Loucy (cell line): ENCODE measurements at regions not wholly inside any gene's neighbourhood (a gene's known extent, or its start where the extent isn't known, plus 50 kb on each side); places are given as distances from the start of the nearest gene placed in this dataset.

ENCODE experiments used
- H2AFZ ChIP-seq: fragments of 200-600 bp; sonication (generic); 2 replicates; pipeline ENCODE4 v1.6.0; 2016; ENCODE audit warnings: antibody characterized with exemption, mild to moderate bottlenecking, low read length, moderate library complexity
- H3F3A ChIP-seq: fragments of 200-600 bp; 2 replicates; pipeline ENCODE4 v1.6.0; 2016; ENCODE audit warnings: antibody characterized with exemption, low read depth, mild to moderate bottlenecking
- H3K27me3 ChIP-seq: fragments of 200-600 bp; sonication (generic); 2 replicates; pipeline ENCODE4 v1.6.1; 2014; ENCODE audit warnings: low read length, mild to moderate bottlenecking; ENCODE audit not compliant: insufficient read depth, poor library complexity, severe bottlenecking
- H3K36me3 ChIP-seq: fragments of 200-600 bp; sonication (generic); 2 replicates; pipeline ENCODE4 v1.6.1; 2016; ENCODE audit warnings: low read length; ENCODE audit not compliant: insufficient read depth
- H3K4me1 ChIP-seq: fragments of 200-600 bp; sonication (generic); 2 replicates; pipeline ENCODE4 v1.5.1; 2014; ENCODE audit warnings: low read length, mild to moderate bottlenecking; ENCODE audit not compliant: insufficient read depth, poor library complexity, severe bottlenecking
- H3K4me2 ChIP-seq: fragments of 200-600 bp; sonication (generic); 2 replicates; pipeline ENCODE4 v1.6.0; 2014; ENCODE audit warnings: antibody characterized with exemption, low read length, low read depth, mild to moderate bottlenecking; ENCODE audit not compliant: poor library complexity, severe bottlenecking
- H3K4me3 ChIP-seq: fragments of 200-600 bp; sonication (generic); 2 replicates; pipeline ENCODE4 v1.5.1; 2014; ENCODE audit warnings: low read length, mild to moderate bottlenecking, mixed read lengths; ENCODE audit not compliant: poor library complexity, severe bottlenecking
- H3K79me2 ChIP-seq: fragments of 200-600 bp; sonication (generic); 2 replicates; pipeline ENCODE4 v1.6.1; 2014; ENCODE audit warnings: low read length; ENCODE audit not compliant: insufficient read depth
- H3K9ac ChIP-seq: fragments of 200-600 bp; sonication (generic); 2 replicates; pipeline ENCODE4 v1.6.0; 2014; ENCODE audit warnings: mild to moderate bottlenecking, low read depth, low read length, moderate library complexity; ENCODE audit not compliant: poor library complexity, severe bottlenecking
- H3K9me2 ChIP-seq: fragments of 200-600 bp; sonication (generic); replicated peaks from 2 replicates; pipeline ENCODE4 v1.6.1; 2016; ENCODE audit warnings: low read depth, low read length, mixed read lengths
- H3K9me3 ChIP-seq: fragments of 200-600 bp; sonication (generic); 2 replicates; pipeline ENCODE4 v1.6.1; 2014; ENCODE audit warnings: mild to moderate bottlenecking, antibody characterized with exemption, low read length, low read depth; ENCODE audit not compliant: insufficient read depth
- H4K20me1 ChIP-seq: fragments of 200-600 bp; sonication (generic); 2 replicates; pipeline ENCODE4 v1.6.0; 2014; ENCODE audit warnings: antibody characterized with exemption, low read length, mild to moderate bottlenecking; ENCODE audit not compliant: insufficient read depth, poor library complexity, severe bottlenecking
- EZH2phosphoT487 ChIP-seq: fragments of 200-600 bp; IDR thresholded peaks from 2 replicates; pipeline ENCODE4 v1.6.1; 2018; ENCODE audit warnings: antibody characterized with exemption, mild to moderate bottlenecking, moderate library complexity, borderline replicate concordance
- TF ChIP-seq, protein P1 (sequence below): fragments of 200-600 bp; sonication (generic); conservative IDR thresholded peaks from 2 replicates; pipeline ENCODE4 v1.5.1; 2014; ENCODE audit warnings: mild to moderate bottlenecking, antibody characterized with exemption, low read length

DNA sequence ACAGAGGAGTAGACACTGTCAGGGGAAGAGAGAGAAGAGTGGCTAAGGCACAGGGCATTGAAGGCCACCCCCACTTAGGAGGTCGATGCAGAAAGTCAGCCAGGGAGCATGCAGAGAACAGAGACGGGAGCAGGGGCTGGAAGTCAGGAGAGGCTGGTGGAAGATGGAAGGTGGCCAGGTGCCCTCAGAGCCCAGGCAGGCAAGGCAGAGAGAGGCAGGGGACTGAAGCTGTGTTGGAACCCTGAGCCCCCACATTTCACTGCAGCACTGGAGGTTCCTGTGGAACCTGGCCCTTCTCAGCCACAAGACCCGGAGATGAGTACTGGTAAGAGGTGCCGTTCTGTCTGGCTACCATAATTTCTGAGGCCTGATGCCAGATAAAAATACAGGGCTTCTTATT, 238.3 kb upstream of the NCAM1 start:
- H3K9ac ChIP-seq = no peak overlapping the region
- no peaks in the 10 kb centered on the region for H3K9me2 ChIP-seq
- H3K4me3 ChIP-seq = no peak overlapping the region
- no peaks in the 10 kb centered on the region for H3K4me1 ChIP-seq
- H2AFZ ChIP-seq = no peak overlapping the region
- TF ChIP-seq, protein P1, sequence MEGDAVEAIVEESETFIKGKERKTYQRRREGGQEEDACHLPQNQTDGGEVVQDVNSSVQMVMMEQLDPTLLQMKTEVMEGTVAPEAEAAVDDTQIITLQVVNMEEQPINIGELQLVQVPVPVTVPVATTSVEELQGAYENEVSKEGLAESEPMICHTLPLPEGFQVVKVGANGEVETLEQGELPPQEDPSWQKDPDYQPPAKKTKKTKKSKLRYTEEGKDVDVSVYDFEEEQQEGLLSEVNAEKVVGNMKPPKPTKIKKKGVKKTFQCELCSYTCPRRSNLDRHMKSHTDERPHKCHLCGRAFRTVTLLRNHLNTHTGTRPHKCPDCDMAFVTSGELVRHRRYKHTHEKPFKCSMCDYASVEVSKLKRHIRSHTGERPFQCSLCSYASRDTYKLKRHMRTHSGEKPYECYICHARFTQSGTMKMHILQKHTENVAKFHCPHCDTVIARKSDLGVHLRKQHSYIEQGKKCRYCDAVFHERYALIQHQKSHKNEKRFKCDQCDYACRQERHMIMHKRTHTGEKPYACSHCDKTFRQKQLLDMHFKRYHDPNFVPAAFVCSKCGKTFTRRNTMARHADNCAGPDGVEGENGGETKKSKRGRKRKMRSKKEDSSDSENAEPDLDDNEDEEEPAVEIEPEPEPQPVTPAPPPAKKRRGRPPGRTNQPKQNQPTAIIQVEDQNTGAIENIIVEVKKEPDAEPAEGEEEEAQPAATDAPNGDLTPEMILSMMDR = no peak
- TF ChIP-seq EZH2phosphoT487 = no peak
- no peaks in the 10 kb centered on the region for H3K36me3 ChIP-seq
- no peaks in the 10 kb centered on the region for H3K27me3 ChIP-seq
- no peak overlapping the region for H3K4me2 ChIP-seq
- H3F3A ChIP-seq = no peaks in the 10 kb centered on the region
- no peaks in the 10 kb centered on the region for H3K79me2 ChIP-seq
- H4K20me1 ChIP-seq = no peaks in the 10 kb centered on the region
- H3K9me3 ChIP-seq = 0 out of 2 replicates have a peak, but pooled peaks cover 2% of the 10 kb centered on the region

DNA sequence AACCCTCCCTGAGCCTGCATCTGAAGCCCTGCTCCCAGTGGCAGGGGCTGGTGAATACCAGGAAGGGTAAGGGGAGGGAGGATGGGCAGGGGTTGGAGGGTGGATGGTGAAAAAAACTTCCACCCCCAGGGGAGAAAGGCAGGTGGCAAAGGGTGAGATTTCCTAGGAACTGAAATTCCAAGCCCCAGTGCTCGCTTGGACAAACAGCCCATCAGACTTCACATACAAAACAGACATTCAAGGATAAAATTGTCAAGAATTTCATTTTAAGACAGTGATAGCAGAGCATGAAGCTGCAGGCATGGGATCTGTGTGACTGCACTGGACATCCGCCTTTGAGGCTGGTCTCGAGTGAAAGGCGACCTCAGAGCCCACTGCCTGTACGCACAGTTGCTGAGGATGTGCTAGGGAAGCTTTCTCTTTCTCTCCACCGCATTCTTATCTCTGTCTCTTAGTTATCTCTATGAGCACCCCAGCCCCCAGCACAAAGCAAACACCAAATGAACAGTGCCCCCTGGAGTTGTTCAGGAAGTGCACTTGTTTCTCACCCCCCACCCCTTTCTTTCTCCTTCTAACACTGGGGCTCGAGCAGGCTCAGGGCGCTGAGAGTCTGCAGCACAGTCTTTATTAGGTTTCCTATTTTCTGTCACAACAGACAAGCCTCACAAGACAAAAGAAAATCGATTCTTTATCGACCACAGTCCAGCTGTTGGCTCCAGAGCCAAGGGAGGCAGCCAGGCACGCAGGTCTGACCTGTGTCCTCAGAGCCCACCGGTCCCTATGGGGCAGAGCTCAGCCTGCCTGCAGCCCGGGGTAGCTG, 237.3 kb upstream of the NCAM1 start:
- H3K4me2 ChIP-seq = no peak overlapping the region
- no peak overlapping the region for H3K4me3 ChIP-seq
- no peak overlapping the region for H3K9ac ChIP-seq
- H3K9me2 ChIP-seq = no peaks in the 10 kb centered on the region
- H2AFZ ChIP-seq = no peak overlapping the region
- H3F3A ChIP-seq = no peaks in the 10 kb centered on the region
- no peaks in the 10 kb centered on the region for H4K20me1 ChIP-seq
- no peaks in the 10 kb centered on the region for H3K36me3 ChIP-seq
- no peaks in the 10 kb centered on the region for H3K4me1 ChIP-seq
- TF ChIP-seq, protein P1 = no peak
- no peak for TF ChIP-seq EZH2phosphoT487
- H3K79me2 ChIP-seq = no peaks in the 10 kb centered on the region
- H3K9me3 ChIP-seq = 0 out of 2 replicates have a peak, but pooled peaks cover 2% of the 10 kb centered on the region
- no peaks in the 10 kb centered on the region for H3K27me3 ChIP-seq

DNA sequence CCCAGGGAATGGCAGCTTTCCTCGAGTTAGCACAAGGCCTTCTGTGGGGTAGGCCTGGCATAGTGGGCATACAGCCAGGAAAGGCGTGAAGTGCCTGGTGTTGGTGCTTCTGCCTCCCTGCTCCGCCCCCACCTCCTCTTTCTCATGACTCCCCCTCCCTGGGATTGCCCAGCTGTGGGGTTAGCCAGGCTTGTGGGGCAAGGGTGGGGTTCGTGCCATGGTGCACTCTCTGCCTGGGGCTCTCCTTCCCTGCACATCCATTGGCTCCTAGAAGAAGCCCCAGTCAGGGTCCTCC, 236.8 kb upstream of the NCAM1 start:
- Histone ChIP-seq H3K9me3 (0 out of 2 replicates have a peak, but pooled peaks cover 2% of the 10 kb centered on the region), H3K9ac (no peak overlapping the region)

DNA sequence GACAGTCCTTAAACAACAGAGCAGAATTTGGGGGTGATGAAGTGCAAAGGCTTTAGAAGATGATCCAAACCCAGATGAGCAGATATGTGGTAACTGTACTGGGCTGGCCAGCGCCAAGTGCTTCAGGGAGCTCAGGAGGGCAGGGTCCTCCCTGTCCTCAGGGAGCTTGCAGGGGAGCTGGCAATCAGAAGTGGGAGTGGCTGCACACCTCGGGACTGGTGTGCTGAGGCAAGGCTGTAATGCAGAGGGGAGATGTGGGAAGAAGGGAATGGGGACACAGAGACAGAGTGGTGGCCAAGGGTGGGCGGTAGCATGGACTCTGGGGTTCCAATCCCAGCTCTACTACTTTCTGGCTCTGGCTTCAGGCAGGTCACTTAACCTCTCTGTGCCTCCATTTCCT, 235.6 kb upstream of the NCAM1 start:
- no peaks in the 10 kb centered on the region for H4K20me1 ChIP-seq
- H3K9me2 ChIP-seq = no peaks in the 10 kb centered on the region
- H3F3A ChIP-seq = no peaks in the 10 kb centered on the region
- no peaks in the 10 kb centered on the region for H3K27me3 ChIP-seq
- H2AFZ ChIP-seq = no peak overlapping the region
- no peak overlapping the region for H3K9ac ChIP-seq
- H3K79me2 ChIP-seq = no peaks in the 10 kb centered on the region
- H3K36me3 ChIP-seq = no peaks in the 10 kb centered on the region
- 0 out of 2 replicates have a peak, but pooled peaks cover 2% of the 10 kb centered on the region for H3K9me3 ChIP-seq
- H3K4me1 ChIP-seq = no peaks in the 10 kb centered on the region
- H3K4me2 ChIP-seq = no peak overlapping the region
- TF ChIP-seq, protein P1 = no peak
- TF ChIP-seq EZH2phosphoT487 = no peak
- H3K4me3 ChIP-seq = no peak overlapping the region

More for the DNA sequence above, 236.8 kb upstream of the NCAM1 start:
- Histone ChIP-seq H3K9me2 (no peaks in the 10 kb centered on the region), H3K36me3 (no peaks in the 10 kb centered on the region), H3K79me2 (no peaks in the 10 kb centered on the region), H2AFZ (no peak overlapping the region), H3K4me2 (no peak overlapping the region), H3K4me3 (no peak overlapping the region), H4K20me1 (no peaks in the 10 kb centered on the region), H3K4me1 (no peaks in the 10 kb centered on the region), H3F3A (no peaks in the 10 kb centered on the region), H3K27me3 (no peaks in the 10 kb centered on the region)
- TF ChIP-seq EZH2phosphoT487 = no peak
